HG03432 (cell line): ENCODE measurements at regions not wholly inside any gene's neighbourhood (a gene's known extent, or its start where the extent isn't known, plus 50 kb on each side); places are given as distances from the start of the nearest gene placed in this dataset.
"Not testable (repeated sequence)": the region's sequence is repeated elsewhere in the genome, so short reads cannot be mapped to it uniquely, and the experiment has no call there.

ENCODE experiments used
- ATAC-seq: cut with Tn5 transposase; IDR thresholded peaks from one replicate; pipeline ENCODE4 v1.9.1; 2021; ENCODE audit warnings: mild to moderate bottlenecking, moderate library complexity; ENCODE audit not compliant: unreplicated experiment

GRCh38 chr2:64936809-64937208 lies 52.4 kb upstream of the SLC1A4 start:
- ATAC-seq = no peak

DNA sequence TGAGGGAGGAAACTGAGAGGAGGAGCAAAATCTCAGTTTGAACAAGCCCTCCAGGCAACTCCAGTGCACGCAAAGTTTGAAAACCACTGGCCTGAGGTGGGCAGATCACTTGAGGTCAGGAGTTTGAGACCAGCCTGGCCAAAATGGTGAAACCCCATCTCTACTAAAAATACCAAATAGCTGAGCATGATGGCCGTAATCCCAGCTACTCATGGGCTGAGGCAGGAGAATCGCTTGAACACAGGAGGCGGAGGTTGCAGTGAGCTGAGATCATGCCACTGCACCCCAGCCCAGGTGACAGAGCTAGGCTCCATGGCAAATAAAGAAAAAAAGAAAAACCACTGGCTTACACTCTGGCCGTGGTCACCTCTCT lies 51.9 kb upstream of the SLC1A4 start:
- not testable (repeated sequence) for ATAC-seq

DNA sequence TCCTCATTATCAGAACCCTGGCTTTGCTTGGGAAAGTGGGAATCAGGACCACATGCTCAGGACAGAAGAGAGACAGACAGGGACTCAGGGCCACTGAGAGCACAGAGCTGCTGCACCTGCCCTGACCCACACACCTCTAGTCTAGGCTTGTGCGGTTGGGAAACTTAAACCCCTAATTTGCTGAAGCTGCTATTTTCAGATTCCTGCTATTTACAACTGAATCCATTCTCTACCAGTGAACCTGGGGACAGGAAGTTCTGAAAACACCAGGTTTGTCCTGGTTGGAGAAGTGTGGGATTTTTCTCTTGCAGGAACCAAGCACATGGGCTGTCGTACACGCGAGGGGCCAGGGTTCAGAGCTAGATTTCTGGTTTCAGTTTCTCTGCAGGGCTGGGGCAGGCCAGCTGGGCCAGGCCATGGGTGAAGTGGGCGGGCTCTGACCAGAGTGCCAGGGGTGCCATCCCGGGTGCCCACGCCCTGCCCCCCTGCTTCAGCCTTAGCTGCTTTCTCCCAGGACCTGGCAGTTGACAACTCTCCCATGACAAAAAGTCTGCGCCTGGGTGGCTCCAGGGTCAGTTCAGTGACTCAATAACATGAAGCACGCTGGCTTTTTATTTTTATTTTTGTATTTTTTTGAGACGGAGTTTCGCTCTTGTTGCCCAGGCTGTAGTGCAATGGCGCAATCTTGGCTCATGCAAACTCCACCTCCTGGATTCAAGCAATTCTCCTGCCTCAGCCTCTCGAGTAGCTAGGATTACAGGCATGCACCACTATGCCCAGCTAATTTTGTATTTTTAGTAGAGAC lies 51.3 kb upstream of the SLC1A4 start:
- ATAC-seq = peak; percentile 61

DNA sequence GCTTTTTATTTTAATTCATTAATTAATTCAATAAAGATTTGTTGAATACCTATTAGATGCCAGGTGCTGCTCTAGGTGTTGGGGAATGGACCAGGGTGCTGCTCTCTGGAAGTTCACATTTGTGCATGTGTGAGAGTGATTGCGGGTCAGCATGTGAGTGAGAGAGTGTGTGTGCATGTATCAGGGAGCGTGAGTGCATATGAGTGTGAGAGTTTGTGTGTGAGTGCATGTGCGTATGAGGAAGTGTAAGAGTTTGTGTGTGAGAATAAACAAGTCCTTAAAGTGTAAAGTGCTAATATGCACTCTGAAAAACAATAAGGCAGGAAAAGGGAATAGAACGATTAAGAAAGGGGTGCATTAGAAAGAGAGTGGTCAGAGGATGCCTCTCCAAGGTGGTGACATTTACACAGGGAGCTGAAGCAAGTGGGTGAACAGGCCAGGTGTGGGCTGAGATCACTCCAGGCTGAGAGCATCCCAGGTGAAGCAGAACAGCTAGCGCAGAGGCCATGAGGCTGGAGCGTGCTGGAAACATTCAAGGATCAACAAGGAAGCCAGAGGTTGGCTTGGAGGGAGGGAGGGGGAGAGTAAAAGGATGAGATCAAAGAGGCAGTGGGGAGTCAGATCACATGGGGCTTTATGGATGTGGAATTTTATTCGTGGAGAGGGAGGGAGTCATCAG lies 50.5 kb upstream of the SLC1A4 start:
- ATAC-seq = no peak

- ATAC-seq = peak; percentile 52
Measured at GRCh38 chr2:64939332-64939917, 49.8 kb upstream of the SLC1A4 start.
